ENCODE measurements at regions not wholly inside any gene's neighbourhood (a gene's known extent, or its start where the extent isn't known, plus 50 kb on each side); places are given as distances from the start of the nearest gene placed in this dataset.

DNA sequence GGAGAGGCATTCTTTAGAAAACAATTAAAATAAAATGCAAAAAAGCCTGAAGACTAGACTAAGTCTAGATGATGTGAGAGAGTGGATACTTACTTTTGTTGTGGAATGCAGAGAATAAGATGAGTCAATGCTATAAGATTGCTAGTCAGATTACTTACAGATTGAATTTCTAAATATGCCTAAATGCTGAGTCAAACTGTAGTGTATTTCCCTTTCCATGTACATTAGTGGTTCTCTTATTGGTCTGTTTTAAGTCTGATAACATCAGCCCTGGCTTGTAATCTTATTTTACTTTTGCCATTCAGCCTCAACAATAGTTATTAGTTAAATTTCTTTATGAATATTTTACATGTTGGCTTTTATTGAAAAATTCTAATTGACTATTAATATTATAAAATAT lies 702.7 kb downstream of the SOCS6 start:
- no peak for TF ChIP-seq ZNF3 (CRISPR knock-in tag; IDR thresholded peaks at IDR 0.05)
- TF ChIP-seq EP300 (IDR thresholded peaks at IDR 0.05; ENCODE audit: low read depth in 2 of 2, low read length in 2 of 2): no peak
- TF ChIP-seq EP300 (CRISPR knock-in tag; IDR thresholded peaks at IDR 0.05; ENCODE audit: borderline replicate concordance): no peak
- no peak for TF ChIP-seq ZNF616 (CRISPR knock-in tag; IDR thresholded peaks at IDR 0.05; ENCODE audit: low read depth)
- TF ChIP-seq FIP1L1 (IDR thresholded peaks at IDR 0.05; ENCODE audit: borderline replicate concordance, insufficient read depth, low read depth, low read length): no peak
- TF ChIP-seq, protein P1, sequence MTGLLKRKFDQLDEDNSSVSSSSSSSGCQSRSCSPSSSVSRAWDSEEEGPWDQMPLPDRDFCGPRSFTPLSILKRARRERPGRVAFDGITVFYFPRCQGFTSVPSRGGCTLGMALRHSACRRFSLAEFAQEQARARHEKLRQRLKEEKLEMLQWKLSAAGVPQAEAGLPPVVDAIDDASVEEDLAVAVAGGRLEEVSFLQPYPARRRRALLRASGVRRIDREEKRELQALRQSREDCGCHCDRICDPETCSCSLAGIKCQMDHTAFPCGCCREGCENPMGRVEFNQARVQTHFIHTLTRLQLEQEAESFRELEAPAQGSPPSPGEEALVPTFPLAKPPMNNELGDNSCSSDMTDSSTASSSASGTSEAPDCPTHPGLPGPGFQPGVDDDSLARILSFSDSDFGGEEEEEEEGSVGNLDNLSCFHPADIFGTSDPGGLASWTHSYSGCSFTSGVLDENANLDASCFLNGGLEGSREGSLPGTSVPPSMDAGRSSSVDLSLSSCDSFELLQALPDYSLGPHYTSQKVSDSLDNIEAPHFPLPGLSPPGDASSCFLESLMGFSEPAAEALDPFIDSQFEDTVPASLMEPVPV (CRISPR knock-in tag; IDR thresholded peaks at IDR 0.05): no peak

All from HepG2 (cell line).